ENCODE measurements at regions not wholly inside any gene's neighbourhood (a gene's known extent, or its start where the extent isn't known, plus 50 kb on each side); places are given as distances from the start of the nearest gene placed in this dataset.
"Not testable (repeated sequence)": the region's sequence is repeated elsewhere in the genome, so short reads cannot be mapped to it uniquely, and the experiment has no call there.

- H3K4me3 ChIP-seq: no peak overlapping the region
- H3K9me3 ChIP-seq: no peaks in the 10 kb centered on the region
- no peaks in the 10 kb centered on the region for H3K36me3 ChIP-seq
- TF ChIP-seq CTCF (IDR thresholded peaks at IDR 0.05) (no peak), POLR2A (IDR thresholded peaks at IDR 0.05) (no peak), EP300 (IDR thresholded peaks at IDR 0.05) (no peak)
- no peaks in the 10 kb centered on the region for H3K4me1 ChIP-seq
- DNase-seq (ENCODE audit: low spot score in 2 of 2): no peak
- WGBS, 2 donors: 86 to 100% methylated on average over 1 of the region's 1 CpG
- no peaks in the 10 kb centered on the region for H3K27me3 ChIP-seq
- no peak overlapping the region for H3K27ac ChIP-seq
Measured at GRCh38 chr12:17015501-17015900, 409.5 kb upstream of the LMO3 start.

DNA sequence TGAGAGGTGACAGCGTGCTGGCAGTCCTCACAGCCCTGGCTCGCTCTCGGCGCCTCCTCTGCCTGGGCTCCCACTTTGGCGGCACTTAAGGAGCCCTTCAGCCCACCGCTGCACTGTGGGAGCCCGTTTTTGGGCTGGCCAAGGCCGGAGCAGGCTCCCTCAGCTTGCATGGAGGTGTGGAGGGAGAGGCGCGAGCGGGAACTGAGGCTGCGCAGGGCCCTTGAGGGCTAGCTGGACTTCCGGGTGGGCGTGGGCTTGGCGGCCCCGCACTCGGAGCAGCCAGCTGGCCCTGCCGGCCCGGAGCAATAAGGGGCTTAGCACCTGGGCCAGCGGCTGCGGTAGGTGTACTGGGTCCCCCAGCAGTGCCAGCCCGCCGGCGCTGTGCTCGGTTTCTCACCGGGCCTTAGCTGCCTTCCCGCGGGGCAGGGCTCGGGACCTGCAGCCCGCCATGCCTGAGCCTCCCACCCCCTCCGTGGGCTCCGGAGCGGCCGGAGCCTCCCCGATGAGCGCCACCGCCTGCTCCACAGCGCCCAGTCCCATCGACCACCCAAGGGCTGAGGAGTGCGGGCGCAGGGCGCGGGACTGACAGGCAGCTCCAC lies 401.6 kb upstream of the LMO3 start:
- not testable (repeated sequence) for H3K9me3 ChIP-seq; H3K36me3 ChIP-seq; H3K4me1 ChIP-seq; H3K4me3 ChIP-seq; DNase-seq (ENCODE audit: low spot score in 2 of 2); H3K27me3 ChIP-seq; H3K27ac ChIP-seq
- WGBS, 2 donors: 96 to 97% methylated on average over 32 to 36 of the region's 43 CpGs

GRCh38 chr12:16998538-16998937 lies 392.6 kb upstream of the LMO3 start:
- not testable (repeated sequence) for H3K36me3 ChIP-seq; DNase-seq (ENCODE audit: low spot score in 2 of 2); H3K27ac ChIP-seq; H3K4me1 ChIP-seq; H3K27me3 ChIP-seq; H3K4me3 ChIP-seq; H3K9me3 ChIP-seq
- WGBS, 2 donors: 89 to 91% methylated on average over 14 of the region's 14 CpGs

- 70 to 77% methylated on average over 3 of the region's 3 CpGs for WGBS, 2 donors
- no peaks in the 10 kb centered on the region for H3K27me3 ChIP-seq
- H3K4me1 ChIP-seq: no peaks in the 10 kb centered on the region
- H3K4me3 ChIP-seq: no peak overlapping the region
- H3K36me3 ChIP-seq: no peaks in the 10 kb centered on the region
- H3K27ac ChIP-seq: no peak overlapping the region
- H3K9me3 ChIP-seq: peaks cover 0 to 6% (median 0%) of the 10 kb centered on the region in 4 donors
- TF ChIP-seq EP300 (IDR thresholded peaks at IDR 0.05) (no peak), POLR2A (IDR thresholded peaks at IDR 0.05) (no peak), CTCF (IDR thresholded peaks at IDR 0.05) (no peak)
- no peak for DNase-seq (ENCODE audit: low spot score in 2 of 2)
Measured at GRCh38 chr12:16984484-16984883, 378.5 kb upstream of the LMO3 start.

DNA sequence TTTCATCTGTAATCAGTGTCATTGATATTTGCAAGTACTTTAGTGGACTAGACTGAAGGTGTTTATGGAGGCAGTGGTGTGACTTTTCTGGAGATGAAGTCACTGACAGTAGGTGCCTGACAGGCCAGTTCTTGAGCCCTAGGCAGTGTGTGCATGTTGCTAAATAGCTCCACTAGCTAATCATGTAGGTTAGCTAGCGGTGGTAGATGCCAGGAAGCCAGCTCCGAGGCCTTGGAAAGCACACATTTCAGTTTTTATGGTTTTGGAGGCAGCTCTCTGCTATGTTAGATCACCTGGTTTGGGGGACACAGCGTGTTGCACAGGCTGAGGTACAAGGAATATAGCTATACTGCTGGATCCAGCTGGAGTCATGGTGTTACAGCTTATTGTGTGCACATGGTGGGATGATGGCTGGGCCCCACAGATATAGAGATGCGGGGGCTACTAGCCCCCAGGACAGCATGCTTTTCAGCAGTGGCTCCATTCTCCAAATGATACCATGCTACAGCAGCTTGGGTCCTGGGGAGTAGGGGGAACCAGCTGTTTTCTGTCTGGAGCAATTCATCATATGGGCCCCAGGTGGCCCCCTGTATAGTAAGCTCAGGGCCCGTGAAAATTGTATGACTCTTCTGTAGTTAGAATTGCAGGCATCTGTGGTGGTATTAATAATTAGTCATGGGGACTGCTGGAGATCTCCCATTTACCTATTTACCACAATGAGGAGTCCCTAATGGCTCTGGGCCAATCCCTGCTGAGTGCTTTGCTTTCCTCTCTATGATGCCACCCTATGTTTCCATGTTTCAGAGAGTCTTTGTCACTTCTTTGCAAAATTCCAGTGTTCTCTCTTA lies 367.2 kb upstream of the LMO3 start:
- TF ChIP-seq EP300 (IDR thresholded peaks at IDR 0.05) (no peak), CTCF (IDR thresholded peaks at IDR 0.05) (no peak), POLR2A (IDR thresholded peaks at IDR 0.05) (no peak)
- WGBS, 2 donors: 79 to 85% methylated on average over 5 of the region's 5 CpGs
- Histone ChIP-seq H3K9me3 (peaks cover 0 to 4% (median 0%) of the 10 kb centered on the region in 4 donors), H3K27me3 (no peaks in the 10 kb centered on the region), H3K27ac (no peak overlapping the region), H3K4me3 (no peak overlapping the region), H3K36me3 (no peaks in the 10 kb centered on the region), H3K4me1 (no peaks in the 10 kb centered on the region)
- no peak for DNase-seq (ENCODE audit: low spot score in 2 of 2)

DNA sequence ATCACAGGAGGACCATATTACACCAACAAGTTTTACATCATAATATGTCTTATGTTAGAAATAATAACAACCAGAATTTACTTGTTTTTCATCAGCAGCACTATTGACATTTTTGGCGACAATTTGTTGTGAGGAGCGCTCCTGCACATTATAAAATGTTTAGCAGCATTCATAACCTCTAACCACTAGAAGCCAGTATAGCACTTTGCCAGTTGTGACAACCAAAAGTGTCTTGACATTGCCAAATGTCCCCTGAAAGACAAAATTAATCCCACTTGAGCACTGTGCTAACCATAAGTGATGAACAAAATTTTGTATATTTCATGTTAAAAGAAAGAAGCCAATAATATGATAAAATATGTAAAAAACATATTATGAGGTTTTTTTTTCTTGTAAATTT lies 356.9 kb upstream of the LMO3 start:
- no peak overlapping the region for H3K27ac ChIP-seq
- TF ChIP-seq CTCF (IDR thresholded peaks at IDR 0.05) (no peak), EP300 (IDR thresholded peaks at IDR 0.05) (no peak), POLR2A (IDR thresholded peaks at IDR 0.05) (no peak)
- no peak overlapping the region for H3K4me3 ChIP-seq
- H3K27me3 ChIP-seq: no peaks in the 10 kb centered on the region
- no peaks in the 10 kb centered on the region for H3K36me3 ChIP-seq
- DNase-seq (ENCODE audit: low spot score in 2 of 2): no peak
- WGBS, 2 donors: 84 to 91% methylated on average over 2 of the region's 2 CpGs
- H3K9me3 ChIP-seq: no peaks in the 10 kb centered on the region
- no peaks in the 10 kb centered on the region for H3K4me1 ChIP-seq
